Keratinocyte (primary cell): ENCODE measurements at regions not wholly inside any gene's neighbourhood (a gene's known extent, or its start where the extent isn't known, plus 50 kb on each side); places are given as distances from the start of the nearest gene placed in this dataset.

Experiments
- DNase-seq: peaks from one replicate; pipeline ENCODE4 v3.0.0-alpha.2; 2011; ENCODE audit warnings: low read depth, missing footprints, low spot score
- FAIRE-seq: peaks from 2 replicates; lab custom pipeline; 2011; peaks lifted over from hg19 to GRCh38; lab: Jason Lieb, UNC
- H2AFZ ChIP-seq: 2 replicates; pipeline ENCODE4 v1.6.0; 2012; ENCODE audit warnings: low read length, control low read depth, inconsistent platforms; ENCODE audit not compliant: control insufficient read depth
- H3K27ac ChIP-seq: 2 replicates; pipeline ENCODE4 v1.5.1; 2011; ENCODE audit warnings: low read length; ENCODE audit not compliant: control insufficient read depth, insufficient read depth
- H3K27me3 ChIP-seq: 3 replicates; pipeline ENCODE4 v1.6.0; 2011; ENCODE audit warnings: low read length; ENCODE audit not compliant: control insufficient read depth, insufficient read depth; ENCODE audit errors: extremely low read depth
- H3K36me3 ChIP-seq, 2 experiments: 2 replicates in 1 of 2; 3 replicates in 1 of 2; pipeline ENCODE4 v1.5.1; 2011; ENCODE audit warnings: low read length in 2 of 2, mild to moderate bottlenecking in 1 of 2; ENCODE audit not compliant: control insufficient read depth in 2 of 2, insufficient read depth in 2 of 2; ENCODE audit errors: extremely low read depth in 1 of 2
- H3K4me1 ChIP-seq: 3 replicates; pipeline ENCODE4 v1.5.1; 2011; ENCODE audit warnings: low read length; ENCODE audit not compliant: control insufficient read depth, insufficient read depth; ENCODE audit errors: extremely low read depth
- H3K4me2 ChIP-seq: 3 replicates; pipeline ENCODE4 v1.6.0; 2011; ENCODE audit warnings: low read depth, low read length; ENCODE audit not compliant: control insufficient read depth, insufficient read depth; ENCODE audit errors: extremely low read depth
- H3K4me3 ChIP-seq, 3 experiments: fragments of 200-600 bp in 1 of 3; sonication (generic) in 1 of 3; 2 replicates in 2 of 3; 3 replicates in 1 of 3; pipeline ENCODE4 v1.5.1; 2011 to 2016; ENCODE audit warnings: low read length in 3 of 3, mild to moderate bottlenecking in 3 of 3, control low read depth in 2 of 3, inconsistent platforms in 1 of 3, low read depth in 1 of 3, mixed read lengths in 1 of 3, mixed run types in 1 of 3, moderate library complexity in 1 of 3; ENCODE audit not compliant: control insufficient read depth in 2 of 3, insufficient read depth in 2 of 3; ENCODE audit errors: extremely low read depth in 1 of 3
- H3K79me2 ChIP-seq: 2 replicates; pipeline ENCODE4 v1.6.0; 2012; ENCODE audit warnings: low read length; ENCODE audit not compliant: control insufficient read depth, insufficient read depth
- H3K9ac ChIP-seq: 3 replicates; pipeline ENCODE4 v1.6.0; 2011; ENCODE audit warnings: low read length; ENCODE audit not compliant: control insufficient read depth, insufficient read depth; ENCODE audit errors: extremely low read depth
- H3K9me1 ChIP-seq: 3 replicates; pipeline ENCODE4 v1.6.0; 2011; ENCODE audit warnings: low read length; ENCODE audit not compliant: control insufficient read depth, insufficient read depth; ENCODE audit errors: extremely low read depth
- H3K9me3 ChIP-seq: 2 replicates; pipeline ENCODE4 v1.5.1; 2012; ENCODE audit warnings: low read depth, low read length; ENCODE audit not compliant: control insufficient read depth
- H4K20me1 ChIP-seq: 3 replicates; pipeline ENCODE4 v1.6.0; 2011; ENCODE audit warnings: low read length; ENCODE audit not compliant: control insufficient read depth, insufficient read depth; ENCODE audit errors: extremely low read depth
- CTCF ChIP-seq, 3 experiments: IDR thresholded peaks in 1 of 3; conservative IDR thresholded peaks in 1 of 3; optimal IDR thresholded peaks in 1 of 3; 2 replicates in 2 of 3; 3 replicates in 1 of 3; pipeline versions ENCODE3 to v1.5.1; 2011; ENCODE audit warnings: low read length in 3 of 3, mild to moderate bottlenecking in 3 of 3, moderate library complexity in 2 of 3, control low read depth in 1 of 3, inconsistent platforms in 1 of 3; ENCODE audit not compliant: insufficient read depth in 2 of 3; ENCODE audit errors: extremely low read depth in 1 of 3
- EZH2 ChIP-seq: IDR thresholded peaks from one replicate; pipeline ENCODE4 v1.6.1; 2012; ENCODE audit warnings: inconsistent platforms, mild to moderate bottlenecking, low read length, moderate library complexity
- dilution Hi-C: fragments of 300-500 bp; cut with MboI; formaldehyde crosslinking; loops from one replicate; pipeline ENCODE4 v1.7.0; 2020; ENCODE audit warnings: low sequenced_read_pairs; ENCODE audit not compliant: extremely low pct_ligation_motif_present

GRCh38 chr6:127013865-127014264, 104.6 kb upstream of the RSPO3 start:
- FAIRE-seq = no peak
- no peaks in the 10 kb centered on the region for H3K36me3 ChIP-seq
- H3K9me1 ChIP-seq = no peaks in the 10 kb centered on the region
- no peak for DNase-seq
- H3K4me1 ChIP-seq = no peaks in the 10 kb centered on the region
- H3K27me3 ChIP-seq = no peaks in the 10 kb centered on the region
- H3K79me2 ChIP-seq = no peaks in the 10 kb centered on the region
- no peaks in the 10 kb centered on the region for H3K9me3 ChIP-seq
- no peak overlapping the region for H2AFZ ChIP-seq
- H3K9ac ChIP-seq = no peak overlapping the region
- H3K4me3 ChIP-seq = no peak overlapping the region
- TF ChIP-seq EZH2 = no peak
- TF ChIP-seq CTCF (optimal IDR thresholded peaks at IDR 0.05 in 1 of 3, IDR thresholded peaks at IDR 0.05 in 1 of 3, conservative IDR thresholded peaks at IDR 0.05 in 1 of 3; ENCODE audit: extremely low read depth in 1 of 3, insufficient read depth in 2 of 3, low read length in 3 of 3) = no peak
- no peak overlapping the region for H3K4me2 ChIP-seq
- H4K20me1 ChIP-seq = no peaks in the 10 kb centered on the region
- no peak overlapping the region for H3K27ac ChIP-seq
- dilution Hi-C loops = no loop called here

- H3K9me3 ChIP-seq = no peaks in the 10 kb centered on the region
- no peak overlapping the region for H3K4me2 ChIP-seq
- H3K4me3 ChIP-seq = no peak overlapping the region
- no peaks in the 10 kb centered on the region for H3K27me3 ChIP-seq
- H4K20me1 ChIP-seq = no peaks in the 10 kb centered on the region
- H3K9me1 ChIP-seq = no peaks in the 10 kb centered on the region
- no peaks in the 10 kb centered on the region for H3K79me2 ChIP-seq
- no peaks in the 10 kb centered on the region for H3K36me3 ChIP-seq
- TF ChIP-seq EZH2 (no peak), CTCF (optimal IDR thresholded peaks at IDR 0.05 in 1 of 3, IDR thresholded peaks at IDR 0.05 in 1 of 3, conservative IDR thresholded peaks at IDR 0.05 in 1 of 3; ENCODE audit: extremely low read depth in 1 of 3, insufficient read depth in 2 of 3, low read length in 3 of 3) (no peak)
- FAIRE-seq (no peak), DNase-seq (no peak)
- H3K9ac ChIP-seq = no peak overlapping the region
- H2AFZ ChIP-seq = no peak overlapping the region
- dilution Hi-C loops = no loop called here
- no peaks in the 10 kb centered on the region for H3K4me1 ChIP-seq
- no peak overlapping the region for H3K27ac ChIP-seq
Measured at GRCh38 chr6:127015858-127016257, 102.6 kb upstream of the RSPO3 start.
